OCI-LY1 (cell line): ENCODE measurements at regions not wholly inside any gene's neighbourhood (a gene's known extent, or its start where the extent isn't known, plus 50 kb on each side); places are given as distances from the start of the nearest gene placed in this dataset.

Experiments used
- H2AFZ ChIP-seq: fragments of 200-600 bp; sonication (generic), shearing (Covaris generic); 2 replicates; pipeline ENCODE4 v1.6.0; 2014; ENCODE audit warnings: antibody characterized with exemption, mild to moderate bottlenecking, low read length
- H3F3A ChIP-seq: fragments of 200-600 bp; sonication (generic), shearing (Covaris generic); 2 replicates; pipeline ENCODE4 v1.6.0; 2014; ENCODE audit warnings: mild to moderate bottlenecking, antibody characterized with exemption, low read length, moderate library complexity; ENCODE audit not compliant: insufficient read depth
- H3K27ac ChIP-seq: fragments of 200-600 bp; sonication (generic); 2 replicates; pipeline ENCODE4 v1.5.1; 2014; ENCODE audit warnings: low read length, mixed run types, mild to moderate bottlenecking, low read depth; ENCODE audit not compliant: poor library complexity, severe bottlenecking
- H3K27me3 ChIP-seq: fragments of 200-600 bp; sonication (generic); 2 replicates; pipeline ENCODE4 v1.6.0; 2014; ENCODE audit warnings: antibody characterized with exemption, mild to moderate bottlenecking, low read length, moderate library complexity; ENCODE audit not compliant: insufficient read depth
- H3K36me3 ChIP-seq: fragments of 200-600 bp; sonication (generic); 2 replicates; pipeline ENCODE4 v1.6.1; 2014; ENCODE audit warnings: mild to moderate bottlenecking, antibody characterized with exemption, low read length, moderate library complexity, mixed read lengths; ENCODE audit not compliant: insufficient read depth
- H3K4me1 ChIP-seq: fragments of 200-600 bp; sonication (generic); 2 replicates; pipeline ENCODE4 v1.5.1; 2014; ENCODE audit warnings: mild to moderate bottlenecking, low read length, moderate library complexity; ENCODE audit not compliant: insufficient read depth, severe bottlenecking
- H3K4me2 ChIP-seq: fragments of 200-600 bp; sonication (generic), shearing (Covaris generic); 2 replicates; pipeline ENCODE4 v1.6.1; 2014; ENCODE audit warnings: low read length
- H3K4me3 ChIP-seq: fragments of 200-600 bp; sonication (generic); 2 replicates; pipeline ENCODE4 v1.5.1; 2014; ENCODE audit warnings: low read length, low read depth, mild to moderate bottlenecking, mixed read lengths; ENCODE audit not compliant: poor library complexity, severe bottlenecking
- H3K79me2 ChIP-seq: fragments of 200-600 bp; shearing (Covaris generic); 2 replicates; pipeline ENCODE4 v1.6.1; 2016; ENCODE audit warnings: mixed run types, low read length, mixed read lengths; ENCODE audit not compliant: insufficient read depth
- H3K9ac ChIP-seq: fragments of 200-600 bp; sonication (generic), shearing (Covaris generic); 2 replicates; pipeline ENCODE4 v1.6.1; 2014; ENCODE audit warnings: mild to moderate bottlenecking, low read length, mixed read lengths
- H3K9me2 ChIP-seq: fragments of 200-600 bp; sonication (generic), shearing (Covaris generic); 2 replicates; pipeline ENCODE4 v1.6.1; 2014; ENCODE audit warnings: low read depth, mild to moderate bottlenecking, low read length, mixed read lengths
- H3K9me3 ChIP-seq: fragments of 200-600 bp; shearing (Covaris generic); 2 replicates; pipeline ENCODE4 v1.6.1; 2014; ENCODE audit warnings: low read length, mixed read lengths
- H4K20me1 ChIP-seq: fragments of 200-600 bp; sonication (generic), shearing (Covaris generic); 2 replicates; pipeline ENCODE4 v1.6.0; 2016; ENCODE audit warnings: mild to moderate bottlenecking, low read length; ENCODE audit not compliant: insufficient read depth
- EZH2 ChIP-seq: fragments of 200-600 bp; sonication (generic), shearing (Covaris generic); IDR thresholded peaks from 2 replicates; pipeline ENCODE4 v1.8.0; 2017; ENCODE audit warnings: borderline replicate concordance, mixed run types, mild to moderate bottlenecking, antibody characterized with exemption, low read length, moderate library complexity, mixed read lengths
- TF ChIP-seq, protein P1 (sequence below): fragments of 200-600 bp; sonication (generic), shearing (Covaris generic); IDR thresholded peaks from 2 replicates; pipeline ENCODE4 v1.5.1; 2017; ENCODE audit warnings: mild to moderate bottlenecking, antibody characterized with exemption, low read length, moderate library complexity, mixed read lengths

DNA sequence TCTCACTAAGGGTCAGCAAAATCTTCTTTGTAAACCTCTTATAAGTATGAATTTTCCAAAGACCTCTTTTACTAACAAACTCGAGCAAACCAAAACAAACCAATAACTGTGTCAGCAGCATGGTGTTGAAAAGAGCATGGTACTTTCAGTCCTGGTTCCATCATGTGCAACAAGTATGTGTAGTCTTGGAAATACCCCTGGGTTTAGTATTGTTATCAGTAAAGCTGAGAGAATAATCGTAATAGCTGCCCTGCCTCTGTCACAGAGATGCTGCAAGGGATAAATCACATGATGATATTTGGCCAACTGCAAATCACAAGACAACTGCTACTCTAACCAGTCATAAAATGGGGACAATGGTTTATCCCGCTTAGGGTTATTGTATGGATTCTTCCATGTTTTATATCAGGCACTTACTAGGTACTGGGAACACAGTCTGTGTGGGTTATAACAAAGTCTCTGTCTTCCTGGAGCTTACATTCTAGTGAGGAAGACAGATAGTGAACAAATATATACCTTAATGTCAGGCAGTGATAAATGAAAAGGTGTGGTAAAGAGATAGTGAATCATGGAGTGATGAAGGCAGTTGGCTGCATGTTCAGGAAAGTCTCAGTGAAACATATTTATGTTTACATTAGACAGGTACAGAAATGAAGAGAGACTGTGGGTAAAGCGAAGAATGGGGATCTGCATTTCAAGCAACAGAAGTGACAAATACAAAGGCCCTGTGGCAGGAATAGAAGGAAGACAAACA is 60.5 kb upstream of the C10orf90 start:
- Histone ChIP-seq H3K4me2 (no peak overlapping the region), H3K4me1 (no peaks in the 10 kb centered on the region), H3K9ac (no peak overlapping the region), H3K27ac (no peak overlapping the region), H3K4me3 (no peak overlapping the region), H3K9me2 (no peaks in the 10 kb centered on the region), H3K27me3 (no peaks in the 10 kb centered on the region), H3K79me2 (no peaks in the 10 kb centered on the region), H3K9me3 (no peaks in the 10 kb centered on the region), H3F3A (no peaks in the 10 kb centered on the region), H2AFZ (no peak overlapping the region), H4K20me1 (no peaks in the 10 kb centered on the region), H3K36me3 (no peaks in the 10 kb centered on the region)
- no peak for TF ChIP-seq EZH2
- TF ChIP-seq, protein P1, sequence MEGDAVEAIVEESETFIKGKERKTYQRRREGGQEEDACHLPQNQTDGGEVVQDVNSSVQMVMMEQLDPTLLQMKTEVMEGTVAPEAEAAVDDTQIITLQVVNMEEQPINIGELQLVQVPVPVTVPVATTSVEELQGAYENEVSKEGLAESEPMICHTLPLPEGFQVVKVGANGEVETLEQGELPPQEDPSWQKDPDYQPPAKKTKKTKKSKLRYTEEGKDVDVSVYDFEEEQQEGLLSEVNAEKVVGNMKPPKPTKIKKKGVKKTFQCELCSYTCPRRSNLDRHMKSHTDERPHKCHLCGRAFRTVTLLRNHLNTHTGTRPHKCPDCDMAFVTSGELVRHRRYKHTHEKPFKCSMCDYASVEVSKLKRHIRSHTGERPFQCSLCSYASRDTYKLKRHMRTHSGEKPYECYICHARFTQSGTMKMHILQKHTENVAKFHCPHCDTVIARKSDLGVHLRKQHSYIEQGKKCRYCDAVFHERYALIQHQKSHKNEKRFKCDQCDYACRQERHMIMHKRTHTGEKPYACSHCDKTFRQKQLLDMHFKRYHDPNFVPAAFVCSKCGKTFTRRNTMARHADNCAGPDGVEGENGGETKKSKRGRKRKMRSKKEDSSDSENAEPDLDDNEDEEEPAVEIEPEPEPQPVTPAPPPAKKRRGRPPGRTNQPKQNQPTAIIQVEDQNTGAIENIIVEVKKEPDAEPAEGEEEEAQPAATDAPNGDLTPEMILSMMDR: no peak

DNA sequence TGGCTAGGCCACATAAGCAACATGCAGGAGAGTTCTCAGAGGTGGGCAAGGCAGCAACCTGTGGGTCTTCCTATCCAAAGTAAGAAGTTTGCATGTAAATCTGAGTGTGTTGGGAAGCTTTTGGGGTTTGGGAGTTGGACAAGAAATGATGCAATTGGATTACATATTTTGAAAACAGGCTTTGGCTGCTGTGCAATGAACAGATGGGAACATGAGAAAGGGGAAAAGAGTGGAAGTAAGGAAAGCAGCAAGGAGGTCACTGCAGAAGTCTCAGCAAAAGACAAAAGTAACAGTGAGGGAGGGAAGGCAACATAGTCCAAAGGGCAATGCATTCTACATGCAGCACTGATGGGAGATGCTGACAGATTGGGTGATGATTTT is 61.1 kb upstream of the C10orf90 start:
- H3K9ac ChIP-seq: no peak overlapping the region

DNA sequence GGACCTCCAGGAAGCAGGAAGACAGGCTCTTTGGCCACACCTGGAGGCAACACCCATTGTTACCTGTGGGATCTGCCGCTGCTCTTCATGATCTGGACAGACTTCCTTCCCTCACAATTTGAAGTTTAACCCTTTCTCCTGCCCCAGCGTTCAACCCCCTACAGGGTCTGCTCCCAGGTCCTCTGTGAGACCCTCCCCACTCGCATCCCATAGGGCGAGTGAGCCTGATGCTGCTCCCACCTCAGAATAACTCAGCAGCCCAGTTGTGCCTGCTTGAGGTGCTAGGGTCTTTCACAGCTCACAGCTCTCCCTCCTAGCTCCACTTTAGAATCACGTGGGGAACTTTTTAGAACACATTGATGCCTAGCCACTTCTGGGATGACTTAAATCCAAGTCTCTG is 61.8 kb upstream of the C10orf90 start:
- Histone ChIP-seq H3F3A (no peaks in the 10 kb centered on the region), H3K27ac (no peak overlapping the region), H3K4me2 (no peak overlapping the region), H3K4me1 (no peaks in the 10 kb centered on the region), H4K20me1 (no peaks in the 10 kb centered on the region), H3K9ac (no peak overlapping the region), H2AFZ (no peak overlapping the region), H3K9me3 (no peaks in the 10 kb centered on the region), H3K9me2 (no peaks in the 10 kb centered on the region), H3K79me2 (no peaks in the 10 kb centered on the region), H3K27me3 (no peaks in the 10 kb centered on the region), H3K36me3 (no peaks in the 10 kb centered on the region), H3K4me3 (no peak overlapping the region)
- no peak for TF ChIP-seq EZH2
- TF ChIP-seq, protein P1: no peak

More for the DNA sequence above, 61.1 kb upstream of the C10orf90 start:
- H2AFZ ChIP-seq: no peak overlapping the region
- no peaks in the 10 kb centered on the region for H3K9me2 ChIP-seq
- H3F3A ChIP-seq: no peaks in the 10 kb centered on the region
- TF ChIP-seq EZH2: no peak
- TF ChIP-seq, protein P1: no peak
- no peaks in the 10 kb centered on the region for H3K36me3 ChIP-seq
- no peaks in the 10 kb centered on the region for H3K9me3 ChIP-seq
- H3K4me3 ChIP-seq: no peak overlapping the region
- H3K79me2 ChIP-seq: no peaks in the 10 kb centered on the region
- H3K4me1 ChIP-seq: no peaks in the 10 kb centered on the region
- no peak overlapping the region for H3K27ac ChIP-seq
- no peaks in the 10 kb centered on the region for H4K20me1 ChIP-seq
- no peak overlapping the region for H3K4me2 ChIP-seq
- no peaks in the 10 kb centered on the region for H3K27me3 ChIP-seq
